GM18867 (cell line): ENCODE measurements at regions not wholly inside any gene's neighbourhood (a gene's known extent, or its start where the extent isn't known, plus 50 kb on each side); places are given as distances from the start of the nearest gene placed in this dataset.

Experiments used
- ATAC-seq: cut with Tn5 transposase; IDR thresholded peaks from one replicate; pipeline ENCODE4 v1.9.1; 2021; ENCODE audit warnings: mild to moderate bottlenecking, moderate library complexity; ENCODE audit not compliant: unreplicated experiment

- ATAC-seq, result no peak
Measured at GRCh38 chr2:15718944-15719323, 127.3 kb downstream of the DDX1 start.

- ATAC-seq, result no peak
Measured at GRCh38 chr2:15719566-15720313, 128.1 kb downstream of the DDX1 start.

- no peak for ATAC-seq
Measured at GRCh38 chr2:15720561-15721307, 129.1 kb downstream of the DDX1 start.

GRCh38 chr2:15721411-15722067 is 129.9 kb downstream of the DDX1 start:
- ATAC-seq, result no peak

GRCh38 chr2:15722980-15723379 is 131.3 kb downstream of the DDX1 start:
- ATAC-seq, result no peak

GRCh38 chr2:15724235-15724634 is 132.6 kb downstream of the DDX1 start:
- ATAC-seq, result no peak

GRCh38 chr2:15725101-15725781 is 133.6 kb downstream of the DDX1 start:
- no peak for ATAC-seq

- no peak for ATAC-seq
Measured at GRCh38 chr2:15725782-15726112, 134.1 kb downstream of the DDX1 start.

GRCh38 chr2:15726321-15727057 is 134.8 kb downstream of the DDX1 start:
- no peak for ATAC-seq

GRCh38 chr2:15727396-15728244 is 136.0 kb downstream of the DDX1 start:
- no peak for ATAC-seq

- no peak for ATAC-seq
Measured at GRCh38 chr2:15728245-15728938, 136.7 kb downstream of the DDX1 start.

GRCh38 chr2:15729001-15729400 is 137.3 kb downstream of the DDX1 start:
- ATAC-seq, result no peak

GRCh38 chr2:15729709-15730544 is 138.3 kb downstream of the DDX1 start:
- ATAC-seq, result no peak

GRCh38 chr2:15730545-15731212 is 139.0 kb downstream of the DDX1 start:
- peak; percentile 65 for ATAC-seq

GRCh38 chr2:15731213-15731888 is 139.7 kb downstream of the DDX1 start:
- no peak for ATAC-seq

GRCh38 chr2:15731889-15732271 is 140.2 kb downstream of the DDX1 start:
- no peak for ATAC-seq

- ATAC-seq, result peak; percentile 95
Measured at GRCh38 chr2:15732341-15733077, 140.8 kb downstream of the DDX1 start.
